GM18520 (cell line): ENCODE measurements at regions not wholly inside any gene's neighbourhood (a gene's known extent, or its start where the extent isn't known, plus 50 kb on each side); places are given as distances from the start of the nearest gene placed in this dataset.
"Not testable (repeated sequence)": the region's sequence is repeated elsewhere in the genome, so short reads cannot be mapped to it uniquely, and the experiment has no call there.

ENCODE experiments used
- ATAC-seq: cut with Tn5 transposase; IDR thresholded peaks from one replicate; pipeline ENCODE4 v1.9.1; 2021; ENCODE audit not compliant: unreplicated experiment

DNA sequence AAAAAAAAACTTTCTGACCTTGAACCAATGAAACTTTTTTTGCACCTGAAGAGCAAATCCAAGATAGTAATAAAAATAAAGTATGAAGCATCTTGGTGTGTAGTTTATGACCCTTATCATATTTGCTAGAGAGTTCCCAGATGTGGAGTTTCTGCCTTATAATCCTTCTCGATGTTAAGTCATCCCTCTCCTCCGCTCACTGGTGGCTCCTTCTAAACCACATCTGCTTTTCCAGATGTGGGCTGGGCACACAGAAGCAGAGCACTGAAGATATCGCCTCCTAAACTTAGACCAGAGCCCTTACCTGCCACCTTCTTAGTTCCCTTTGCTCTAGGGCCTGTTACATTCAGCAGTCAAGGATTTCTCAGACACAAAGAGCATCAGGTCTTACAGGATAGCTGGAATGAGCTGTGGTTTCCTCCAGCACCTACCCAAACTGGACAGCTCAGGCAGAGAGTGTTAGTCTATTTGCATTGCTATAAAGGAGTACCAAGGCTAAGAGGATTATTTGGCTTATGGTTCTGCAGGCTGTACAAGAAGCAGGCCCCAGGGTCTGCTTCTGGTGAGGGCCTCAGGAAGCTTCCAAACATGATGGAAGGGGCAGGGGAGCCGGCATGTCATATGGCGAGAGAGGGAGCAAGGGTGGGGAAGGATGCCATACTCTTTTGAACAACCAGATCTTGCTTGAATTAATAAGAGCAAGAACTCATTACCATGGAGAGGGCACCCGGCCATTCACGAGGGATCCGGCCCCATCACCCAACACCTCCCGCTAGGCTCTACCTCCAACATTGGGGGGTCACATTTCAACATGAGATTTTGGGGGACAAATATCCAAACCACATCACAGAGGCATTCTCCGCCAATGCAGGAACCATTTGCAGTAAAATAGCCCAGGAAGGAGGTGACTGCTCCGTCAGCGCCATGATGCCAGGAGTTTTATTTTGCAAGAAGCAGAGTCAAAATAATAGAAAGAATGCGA, 75.6 kb upstream of the HELT start:
- ATAC-seq: no peak

DNA sequence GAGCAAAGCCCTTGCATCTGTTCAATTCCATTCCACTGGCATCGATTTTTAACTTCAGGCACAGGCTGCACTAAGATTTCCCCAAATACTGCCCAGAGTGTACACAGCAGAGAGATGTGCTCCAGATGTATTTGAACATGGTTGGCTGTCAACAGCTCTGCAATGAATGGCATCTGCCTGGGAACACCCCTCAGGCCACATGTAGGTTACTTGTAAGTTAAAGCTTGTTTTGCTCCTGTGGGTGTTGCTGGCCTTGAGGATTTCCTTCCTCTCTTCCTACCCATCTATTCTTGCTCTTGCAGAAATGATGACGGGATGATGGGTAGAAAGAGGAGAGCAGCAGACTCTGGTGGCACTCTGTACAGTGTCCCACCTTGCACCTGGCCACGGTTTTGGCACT, 69.3 kb upstream of the HELT start:
- no peak for ATAC-seq

DNA sequence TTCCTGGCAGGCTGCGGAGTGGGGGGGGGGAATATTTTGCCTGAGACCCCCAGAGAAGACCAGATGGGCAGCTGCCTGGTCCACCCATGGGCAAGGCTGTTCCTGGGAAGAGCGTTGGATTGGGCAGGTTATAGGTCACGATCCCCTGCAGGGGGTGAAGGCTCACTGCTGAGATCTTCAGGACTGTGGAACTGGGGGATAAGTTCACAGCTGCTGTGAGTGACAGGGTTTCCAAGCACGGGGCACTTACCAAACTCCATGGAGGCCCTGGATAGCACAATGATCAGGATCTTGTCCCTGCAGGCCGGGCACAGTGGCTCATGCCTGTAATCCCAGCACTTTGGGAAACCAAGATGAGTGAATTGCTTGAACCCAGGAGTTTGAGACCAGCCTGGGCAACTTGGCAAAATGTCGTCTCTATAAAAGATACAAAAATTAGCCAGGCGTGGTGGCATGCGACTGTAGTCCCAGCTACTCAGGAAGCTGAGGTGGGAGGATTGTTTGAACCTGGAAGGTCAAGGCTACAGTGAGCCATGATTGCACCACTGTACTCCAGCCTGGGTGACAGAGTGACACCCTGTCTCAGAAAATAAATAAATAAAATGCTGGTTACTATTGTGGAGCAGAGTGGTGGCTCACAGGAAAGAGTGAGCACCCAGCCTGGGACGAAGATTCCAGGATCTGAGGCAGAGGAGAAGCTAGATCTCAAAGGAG, 68.0 kb upstream of the HELT start:
- ATAC-seq: no peak

DNA sequence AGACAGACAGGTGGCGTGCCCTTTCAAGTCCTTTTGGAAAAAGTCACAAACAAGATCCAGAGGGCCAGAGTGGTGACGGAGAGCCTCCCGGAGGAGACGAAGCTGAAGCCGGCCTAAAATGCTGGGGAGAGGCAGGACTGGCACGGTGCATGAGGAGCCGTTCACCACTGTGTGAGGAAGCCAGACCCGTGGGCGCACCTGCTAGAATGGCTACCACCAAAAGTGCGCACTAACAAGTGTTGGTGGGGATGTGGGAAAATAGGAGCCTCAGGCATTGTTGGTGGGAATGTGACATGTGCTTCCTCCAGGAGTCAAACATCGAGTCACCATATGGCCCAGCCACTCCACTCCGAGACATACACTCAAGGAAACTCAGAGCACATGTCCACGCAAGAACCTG, 67.4 kb upstream of the HELT start:
- no peak for ATAC-seq

DNA sequence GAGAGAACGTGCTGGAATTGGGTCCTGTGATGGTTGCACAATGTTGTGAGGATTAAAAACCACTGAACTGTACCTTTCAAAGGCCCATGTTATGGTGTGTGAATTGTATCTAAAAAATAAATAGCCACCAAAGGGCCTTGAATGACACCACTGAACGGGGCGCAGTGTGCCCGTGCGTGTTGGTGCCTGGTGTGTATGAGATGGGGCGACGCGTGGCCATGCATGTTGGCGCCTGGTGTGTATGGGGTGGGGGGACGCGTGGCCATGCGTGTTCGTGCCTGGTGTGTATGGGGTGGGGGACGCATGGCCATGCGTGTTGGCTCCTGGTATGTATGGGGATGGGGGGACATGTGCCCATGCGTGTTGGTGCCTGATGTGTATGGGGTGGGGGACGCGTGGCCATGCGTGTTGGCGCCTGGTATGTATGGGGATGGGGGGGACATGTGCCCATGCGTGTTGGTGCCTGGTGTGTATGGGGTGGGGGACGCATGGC, 66.6 kb upstream of the HELT start:
- ATAC-seq: no peak

DNA sequence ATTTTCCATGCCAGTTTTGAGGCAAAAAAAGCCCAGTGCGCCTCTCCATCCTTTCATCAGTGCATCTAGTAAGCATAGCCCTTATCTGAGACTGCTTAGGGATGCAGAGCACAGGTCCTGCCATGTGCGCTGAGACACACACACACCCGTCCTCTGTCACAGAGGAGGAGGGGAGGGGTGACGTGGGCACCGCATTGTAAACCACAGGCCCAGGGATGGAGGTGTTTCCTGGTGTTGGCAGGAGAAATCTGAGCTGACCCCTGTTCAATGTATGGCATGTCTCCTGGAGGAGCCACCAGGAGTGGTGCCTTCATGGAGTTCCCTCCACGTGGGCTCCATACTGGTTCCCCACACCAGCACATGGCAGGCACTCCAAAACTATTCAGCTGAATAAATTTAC, 65.8 kb upstream of the HELT start:
- ATAC-seq: no peak

DNA sequence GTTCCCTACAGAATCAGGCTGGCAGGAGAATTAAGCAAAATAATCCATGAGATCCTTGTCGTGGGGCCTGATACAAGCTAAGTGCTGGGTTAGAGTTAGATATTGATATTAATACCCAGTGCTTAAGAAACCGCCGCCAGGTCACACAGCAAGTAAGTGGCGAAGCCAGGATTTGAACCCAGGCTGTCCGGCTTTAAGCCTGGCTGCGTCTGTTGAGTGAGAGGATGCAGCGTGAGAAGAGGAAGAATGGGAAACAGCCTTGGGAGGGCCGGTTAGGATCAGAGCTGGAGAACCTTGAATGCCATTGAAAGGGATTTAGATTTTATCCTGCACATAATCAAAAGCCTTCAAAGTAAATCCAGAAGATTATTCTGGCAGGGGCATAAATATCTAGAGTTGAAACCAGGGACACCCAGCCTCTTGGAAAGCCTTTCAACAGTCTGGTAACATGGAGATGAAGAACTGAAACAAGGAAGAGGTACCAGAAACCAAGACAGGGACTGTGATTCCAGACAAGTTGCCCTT, 64.8 kb upstream of the HELT start:
- no peak for ATAC-seq

DNA sequence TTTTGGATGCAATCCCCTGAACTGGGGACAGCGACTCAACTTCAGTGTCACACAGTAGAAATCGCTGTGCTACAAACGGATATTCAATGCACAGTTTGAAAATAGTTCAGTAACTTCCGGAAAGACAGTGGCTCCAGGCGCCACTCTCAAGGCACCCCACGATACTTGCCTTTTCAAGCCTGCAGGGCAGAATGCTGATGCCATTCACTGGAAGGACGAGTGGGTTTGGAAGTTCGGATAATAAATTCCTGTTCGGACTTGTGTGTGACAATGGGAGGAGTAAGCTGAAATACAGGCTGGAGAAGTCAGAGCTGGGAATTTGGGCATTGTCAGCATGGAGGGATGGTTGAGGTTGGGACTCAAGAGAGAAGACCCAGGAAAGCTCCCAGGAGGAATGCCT, 64.3 kb upstream of the HELT start:
- no peak for ATAC-seq

DNA sequence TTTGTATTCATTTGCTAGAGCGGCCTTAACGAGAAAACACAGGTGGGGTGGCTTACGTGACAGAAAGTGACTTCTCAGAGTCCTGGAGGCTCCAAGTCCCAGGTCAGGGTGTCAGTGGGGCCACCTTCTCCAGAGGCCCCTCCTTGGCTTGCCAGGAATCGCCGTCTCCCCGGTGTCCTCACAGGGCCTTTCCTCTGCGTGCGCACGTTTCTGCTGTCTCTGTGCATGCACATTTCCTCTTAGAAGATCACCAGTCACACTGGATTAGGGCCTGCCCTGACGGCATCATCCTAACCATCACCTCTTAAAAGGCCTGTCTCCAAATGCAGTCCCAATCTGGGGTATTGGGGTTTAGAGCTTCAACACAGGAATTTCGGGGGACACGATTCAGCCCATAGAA, 63.8 kb upstream of the HELT start:
- ATAC-seq: no peak

DNA sequence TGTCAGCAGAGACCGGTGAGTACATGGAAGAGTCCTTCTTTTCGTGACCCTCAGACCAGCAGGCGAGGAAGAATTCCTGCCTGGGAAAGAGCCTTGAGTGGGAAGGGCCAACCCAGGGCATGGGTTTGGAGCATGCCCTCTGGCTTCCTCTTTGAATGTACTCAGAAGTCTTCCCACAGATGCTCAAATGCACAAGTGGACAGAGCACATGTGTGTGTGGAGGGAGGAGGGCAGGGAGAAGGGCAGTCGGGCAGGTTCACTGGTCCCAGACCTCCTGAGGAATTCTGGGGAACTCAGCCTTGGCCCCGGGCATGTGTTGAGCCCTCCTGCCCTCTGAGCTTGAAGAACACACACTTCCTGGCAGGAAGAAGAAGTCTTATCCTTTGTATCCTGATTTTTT, 63.2 kb upstream of the HELT start:
- ATAC-seq: no peak

DNA sequence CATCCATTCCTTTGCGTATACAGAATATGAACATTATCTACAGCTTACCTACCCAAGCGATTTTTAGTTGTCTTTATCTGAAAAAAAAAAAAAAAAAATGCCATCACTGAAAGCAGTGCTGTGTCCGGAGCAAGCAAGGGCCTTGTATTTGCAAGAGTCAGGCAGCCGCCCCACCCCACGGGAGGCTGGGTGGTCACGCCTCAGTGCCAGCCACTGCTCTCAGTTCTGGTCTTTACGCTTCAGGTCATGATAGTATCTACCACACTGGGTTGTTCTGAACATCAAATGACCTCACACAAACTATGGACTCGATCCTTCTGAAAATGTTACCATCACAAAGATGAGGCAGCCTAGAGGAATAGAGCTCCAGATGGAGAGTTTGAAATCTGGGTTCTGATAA, 62.7 kb upstream of the HELT start:
- no peak for ATAC-seq

DNA sequence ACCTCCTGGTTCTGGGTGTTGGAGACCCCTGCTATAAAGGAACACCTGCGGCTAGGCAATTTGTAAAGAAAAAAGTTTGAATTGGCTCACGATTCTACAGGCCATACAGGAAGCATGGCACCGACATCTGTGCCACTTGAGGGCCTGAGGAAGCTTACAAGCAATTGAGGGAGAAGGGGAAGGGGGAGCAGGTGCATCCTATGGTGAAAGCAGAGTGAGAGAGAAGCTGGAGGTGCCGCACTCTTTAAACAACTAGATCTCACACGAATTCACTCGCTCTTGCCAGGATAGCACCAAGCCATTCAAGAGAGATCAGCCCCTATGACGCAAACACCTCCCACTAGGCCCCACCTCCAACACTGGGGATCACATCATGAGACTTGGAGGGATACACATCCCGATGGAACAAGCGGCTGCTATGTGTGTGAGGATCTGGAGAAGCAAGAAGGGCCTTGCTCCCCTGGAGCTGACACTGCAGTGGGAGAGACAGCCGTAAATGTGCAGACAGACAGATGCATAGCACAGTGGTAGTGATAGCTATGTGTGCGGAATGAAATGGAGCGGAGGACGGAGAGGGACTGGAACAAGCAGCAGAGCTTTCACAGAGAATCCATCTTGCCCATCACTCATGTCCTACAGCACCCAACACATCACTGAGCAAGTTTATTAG, 60.7 kb upstream of the HELT start:
- ATAC-seq: no peak

DNA sequence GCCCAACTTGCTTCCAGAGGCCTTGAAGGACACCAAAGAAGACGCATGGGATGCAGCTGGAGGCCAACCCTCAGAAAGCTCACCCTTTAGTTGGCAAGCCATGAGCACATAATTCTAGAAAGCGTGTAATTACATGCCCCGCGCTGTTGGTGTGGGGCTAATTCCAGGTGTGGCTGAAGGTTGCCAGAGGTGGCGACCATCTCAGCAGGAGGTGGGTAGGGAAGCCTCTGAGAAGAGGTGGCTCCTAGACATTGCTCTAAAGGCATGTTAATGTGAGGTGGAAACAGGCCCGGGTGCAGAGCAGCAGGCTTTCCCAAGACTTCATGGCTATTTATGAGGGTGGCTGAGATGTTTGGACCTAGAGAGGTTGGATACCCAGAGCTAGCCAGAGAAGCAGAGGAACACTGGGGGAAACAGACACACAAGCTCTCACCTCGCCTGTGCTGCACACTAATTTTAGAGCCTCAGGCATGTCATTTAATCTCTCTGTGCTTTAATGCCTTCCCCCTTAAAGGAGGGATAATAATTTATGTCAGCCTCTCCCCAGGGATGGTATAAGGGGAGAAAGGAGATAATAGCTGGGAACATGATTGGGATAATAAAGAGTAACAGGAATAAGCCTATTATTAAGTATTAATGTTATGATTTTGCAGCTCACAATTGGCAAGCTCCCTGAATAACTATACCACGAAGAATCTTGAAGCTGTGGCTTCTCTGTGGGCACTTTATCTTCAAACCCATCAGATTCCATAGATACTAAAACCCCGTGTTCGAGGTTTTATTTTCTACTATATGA, 60.0 kb upstream of the HELT start:
- ATAC-seq: no peak

DNA sequence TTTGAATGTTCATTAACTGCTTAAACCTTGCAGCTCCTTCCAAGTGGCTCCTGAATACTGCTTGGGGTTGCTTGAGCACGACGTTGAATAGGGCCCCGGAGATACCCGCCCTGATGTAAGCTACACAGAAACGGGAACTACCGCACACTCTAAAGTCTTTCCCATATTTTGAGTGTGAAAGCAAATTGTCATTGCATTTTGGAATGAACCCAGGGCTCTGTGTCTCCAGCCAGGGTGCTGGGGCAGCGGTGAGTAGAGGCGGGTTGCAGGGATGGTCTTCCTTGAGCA, 59.4 kb upstream of the HELT start:
- no peak for ATAC-seq

DNA sequence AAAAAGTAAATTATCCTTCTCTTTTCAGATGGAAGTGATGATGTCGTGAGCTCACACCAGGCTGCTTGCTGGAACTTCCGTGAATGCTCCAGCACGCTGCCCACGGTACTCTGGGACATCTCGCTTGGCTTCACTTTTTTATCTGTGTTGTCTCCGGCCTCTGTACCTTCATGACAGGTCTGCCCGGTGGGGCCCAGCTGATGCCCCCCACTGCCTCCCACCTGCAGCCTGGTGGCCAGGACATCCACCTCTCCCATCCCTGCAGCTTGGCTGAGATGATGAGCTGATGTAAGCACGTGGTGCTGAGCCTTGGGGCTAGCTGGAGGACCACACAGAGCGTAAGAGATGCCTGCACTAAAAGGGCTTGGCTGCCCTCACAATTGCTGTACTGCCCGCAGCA, 59.0 kb upstream of the HELT start:
- ATAC-seq: no peak

DNA sequence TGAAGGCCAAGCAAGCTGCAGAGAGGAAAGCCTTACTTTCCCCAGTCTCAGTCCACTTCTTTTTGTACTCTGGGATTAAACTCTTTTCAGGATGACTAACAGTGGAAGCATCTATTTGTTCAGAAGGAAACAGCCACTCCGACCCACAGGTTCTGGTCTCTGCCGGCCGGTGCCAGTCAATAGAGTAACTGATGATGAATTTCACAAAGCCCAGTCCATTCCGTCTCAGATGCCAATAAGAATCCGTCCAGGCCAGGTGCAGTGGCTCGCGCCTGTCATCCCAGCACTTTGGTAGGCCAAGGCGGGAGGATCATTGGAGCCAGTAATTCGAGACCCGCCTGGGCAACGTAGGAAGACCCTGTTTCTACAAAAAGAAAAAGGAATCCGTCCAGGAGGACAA, 58.5 kb upstream of the HELT start:
- ATAC-seq: no peak

DNA sequence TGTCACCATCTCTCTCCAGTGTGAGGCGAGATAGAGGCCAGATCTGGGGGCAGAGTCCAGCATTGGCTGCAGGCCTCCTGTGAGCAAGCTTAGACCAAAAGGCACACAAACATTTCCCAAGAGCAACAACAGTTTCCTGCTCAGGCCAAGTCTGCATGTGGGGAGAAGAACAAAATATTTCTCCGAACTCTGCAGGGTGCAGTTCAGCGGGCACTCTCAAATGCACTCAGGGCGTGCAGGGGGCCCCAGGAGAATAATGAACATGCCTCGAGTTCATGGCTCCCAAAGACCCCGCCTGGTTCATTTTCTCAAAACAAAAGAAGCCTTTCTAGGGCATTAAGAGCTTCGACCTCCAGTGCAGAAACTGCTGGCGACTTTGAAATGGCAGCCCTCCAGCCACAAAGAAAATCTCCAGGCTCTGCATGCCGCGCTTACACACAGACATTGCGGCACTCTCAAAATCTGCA, 57.8 kb upstream of the HELT start:
- no peak for ATAC-seq

DNA sequence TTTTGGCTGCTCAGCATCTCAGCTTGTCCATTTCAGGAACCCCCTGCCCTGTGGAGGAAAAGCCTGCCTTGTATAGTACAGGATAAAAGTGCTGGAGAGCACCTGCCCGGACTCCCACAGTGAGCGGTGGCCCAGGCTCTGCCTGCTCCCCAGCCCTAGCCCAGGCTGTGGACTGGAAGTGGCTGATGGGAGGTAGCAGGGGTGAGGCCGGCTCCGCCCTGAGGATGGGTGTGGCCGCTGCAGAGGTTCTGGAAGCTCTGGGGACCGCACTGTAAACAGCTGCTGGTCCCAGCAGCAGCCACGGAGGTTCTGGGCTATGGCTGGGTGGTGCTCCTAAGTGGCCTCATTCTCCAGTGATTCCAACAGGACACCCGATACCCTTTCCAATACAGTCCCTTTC, 56.6 kb upstream of the HELT start:
- ATAC-seq: no peak

DNA sequence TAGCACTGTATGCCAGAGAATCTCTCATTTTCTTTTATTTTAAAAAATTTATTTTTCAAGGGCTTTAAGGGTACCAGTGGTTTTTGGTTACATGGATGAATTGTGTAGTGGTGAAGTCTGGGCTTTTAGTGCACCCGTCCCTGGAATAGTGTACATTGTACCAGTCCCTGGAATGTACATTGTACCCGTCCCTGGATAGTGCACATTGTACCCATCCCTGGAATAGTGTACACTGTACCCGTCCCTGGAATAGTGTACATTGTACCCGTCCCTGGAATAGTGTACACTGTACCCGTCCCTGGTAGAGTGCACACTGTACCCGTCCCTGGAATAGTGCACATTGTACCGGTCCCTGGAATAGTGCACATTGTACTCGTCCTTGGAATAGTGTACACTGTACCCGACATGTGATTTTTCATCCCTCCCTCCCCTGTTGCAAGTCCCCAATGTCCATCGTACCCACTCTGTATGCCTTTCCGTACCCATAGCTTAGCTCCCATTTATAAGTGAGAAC, 56.1 kb upstream of the HELT start:
- no peak for ATAC-seq

DNA sequence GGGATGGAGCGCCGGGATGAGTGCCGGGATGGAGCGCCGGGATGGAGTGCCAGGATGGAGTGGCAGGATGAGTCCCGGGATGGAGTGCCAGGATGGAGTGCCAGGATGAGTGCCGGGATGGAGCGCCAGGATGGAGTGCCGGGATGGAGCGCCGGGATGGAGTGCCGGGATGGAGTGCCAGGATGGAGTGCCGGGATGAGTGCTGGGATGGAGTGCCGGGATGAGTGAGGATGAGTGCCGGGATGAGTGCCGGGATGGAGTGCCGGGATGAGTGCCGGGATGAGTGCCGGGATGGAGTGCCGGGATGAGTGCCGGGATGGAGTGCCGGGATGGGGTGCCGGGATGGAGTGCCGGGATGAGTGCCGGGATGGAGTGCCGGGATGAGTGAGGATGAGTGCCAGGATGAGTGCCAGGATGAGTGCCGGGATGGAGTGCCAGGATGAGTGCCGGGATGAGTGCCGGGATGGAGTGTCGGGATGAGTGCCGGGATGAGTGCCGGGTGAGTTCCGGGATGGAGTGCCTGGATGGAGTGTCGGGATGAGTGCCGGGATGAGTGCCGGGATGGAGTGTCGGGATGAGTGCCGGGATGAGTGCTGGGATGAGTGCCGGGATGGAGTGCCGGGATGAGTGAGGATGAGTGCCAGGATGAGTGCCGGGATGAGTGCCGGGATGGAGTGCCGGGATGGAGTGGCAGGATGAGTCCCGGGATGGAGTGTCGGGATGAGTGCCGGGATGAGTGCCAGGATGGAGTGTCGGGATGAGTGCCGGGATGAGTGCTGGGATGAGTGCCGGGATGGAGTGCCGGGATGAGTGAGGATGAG, 52.9 kb upstream of the HELT start:
- not testable (repeated sequence) for ATAC-seq
